ENCODE measurements at regions not wholly inside any gene's neighbourhood (a gene's known extent, or its start where the extent isn't known, plus 50 kb on each side); places are given as distances from the start of the nearest gene placed in this dataset.

DNA sequence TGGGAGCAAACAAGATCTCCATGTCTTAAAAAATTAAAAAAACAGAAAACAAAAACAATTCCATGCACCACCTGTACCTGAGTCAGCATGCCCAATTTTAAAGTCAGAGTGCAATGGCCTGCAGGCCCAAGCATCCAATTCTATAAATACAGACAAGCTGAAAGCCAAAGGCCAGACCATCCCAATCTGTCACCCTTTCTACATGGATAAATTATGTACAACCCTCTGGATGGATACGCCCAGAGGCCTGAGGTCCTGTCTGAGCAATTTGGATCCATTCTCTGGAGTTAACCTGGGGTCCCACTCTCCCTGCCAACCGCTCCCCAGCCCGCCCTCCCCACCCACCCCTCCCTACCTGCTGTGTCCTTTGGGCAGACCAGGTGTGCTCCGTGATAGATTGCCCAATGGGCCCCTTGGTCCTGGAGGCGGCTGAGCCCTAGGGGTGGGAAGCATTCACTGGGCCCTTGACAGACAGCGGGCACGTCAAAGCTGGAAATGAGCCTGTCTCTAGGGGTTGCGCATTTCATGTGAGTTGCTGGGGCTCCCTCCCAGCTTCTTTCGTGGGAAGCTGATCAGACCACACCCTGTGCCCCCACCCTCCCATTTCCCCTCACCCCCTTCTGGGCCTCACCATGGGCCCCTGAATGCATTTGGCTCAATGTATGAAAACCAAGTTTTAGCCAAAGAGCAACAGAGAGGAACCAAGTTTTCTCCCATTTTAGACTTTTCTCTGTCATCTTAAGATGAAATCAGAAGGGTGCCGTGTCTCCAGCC is 171.3 kb downstream of the BCL11B start:
- DNase-seq: no peak

DNA sequence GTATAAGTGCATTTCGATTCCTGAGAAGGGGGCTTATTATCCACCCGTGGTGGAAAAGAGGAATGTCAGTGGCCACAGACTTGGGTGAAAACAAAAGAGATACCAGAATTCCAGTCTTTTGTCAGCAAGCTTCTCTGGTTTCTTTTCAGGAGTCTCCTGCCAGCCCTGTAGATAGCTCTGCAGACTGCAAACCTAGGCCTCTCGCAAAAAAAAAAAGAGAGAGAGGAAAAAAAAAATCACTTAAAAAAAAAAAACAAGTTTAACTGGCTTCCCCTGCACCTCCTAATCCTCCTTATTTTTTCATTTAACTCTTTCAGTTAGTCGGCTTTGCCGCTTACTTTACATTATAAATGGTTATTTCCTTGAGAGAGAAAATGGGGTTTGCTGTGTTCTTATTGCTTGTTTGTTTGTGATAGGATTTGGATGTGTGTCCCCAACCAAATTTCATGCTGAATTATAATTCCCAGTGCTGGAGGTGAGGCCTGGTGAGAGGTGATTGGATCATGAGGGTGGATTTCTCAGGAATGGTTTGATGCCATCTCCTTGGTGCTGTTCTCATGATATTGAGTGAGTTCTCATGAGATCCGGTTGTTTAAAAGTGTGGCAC is 170.0 kb downstream of the BCL11B start:
- no peak for DNase-seq

DNA sequence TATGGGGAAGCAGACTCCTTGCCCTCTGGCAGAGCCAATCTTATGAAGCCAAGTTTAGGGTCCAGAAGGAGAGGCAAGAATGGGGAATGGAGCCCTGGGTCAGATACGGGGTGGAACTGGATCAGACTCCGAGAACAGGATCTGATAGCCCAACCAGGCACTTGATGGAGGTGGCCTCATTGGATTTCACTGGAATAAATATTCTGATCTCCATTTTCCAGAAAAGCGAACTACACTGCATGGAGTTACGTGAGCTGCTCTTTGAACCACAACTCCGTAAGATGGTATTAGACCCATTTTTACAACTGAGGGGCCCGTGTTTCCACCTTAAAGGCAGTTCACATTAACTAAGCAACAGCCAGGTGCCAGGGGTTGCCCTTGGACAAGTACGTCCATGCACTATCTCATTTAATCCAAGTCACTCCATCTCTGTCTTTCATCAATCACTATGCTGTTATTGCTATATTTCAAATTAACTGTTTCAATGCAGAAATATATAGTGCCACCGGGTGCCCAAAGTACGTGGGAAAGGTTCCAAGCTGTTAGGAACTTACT is 155.2 kb downstream of the BCL11B start:
- DNase-seq: peak in 1 of 2 experiments; percentile 7

DNA sequence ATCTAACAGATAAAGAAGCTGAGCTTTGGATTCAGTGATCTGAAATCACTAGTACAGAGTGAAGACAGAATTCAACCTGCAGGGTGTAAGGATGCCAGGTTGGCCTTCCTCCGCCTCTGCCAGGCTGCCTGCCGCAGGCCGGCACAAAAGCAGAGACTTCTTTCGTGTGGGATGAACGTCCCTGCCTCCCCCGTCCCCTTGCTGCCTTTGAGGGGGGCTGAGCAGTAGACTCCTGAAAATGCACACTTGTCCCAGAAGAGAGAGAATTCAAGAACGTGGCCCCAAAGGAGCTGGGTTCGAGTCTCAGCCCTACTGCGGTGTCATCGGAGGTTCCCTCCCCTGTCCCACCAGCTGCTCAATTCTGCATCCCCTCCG is 154.3 kb downstream of the BCL11B start:
- DNase-seq: no peak

DNA sequence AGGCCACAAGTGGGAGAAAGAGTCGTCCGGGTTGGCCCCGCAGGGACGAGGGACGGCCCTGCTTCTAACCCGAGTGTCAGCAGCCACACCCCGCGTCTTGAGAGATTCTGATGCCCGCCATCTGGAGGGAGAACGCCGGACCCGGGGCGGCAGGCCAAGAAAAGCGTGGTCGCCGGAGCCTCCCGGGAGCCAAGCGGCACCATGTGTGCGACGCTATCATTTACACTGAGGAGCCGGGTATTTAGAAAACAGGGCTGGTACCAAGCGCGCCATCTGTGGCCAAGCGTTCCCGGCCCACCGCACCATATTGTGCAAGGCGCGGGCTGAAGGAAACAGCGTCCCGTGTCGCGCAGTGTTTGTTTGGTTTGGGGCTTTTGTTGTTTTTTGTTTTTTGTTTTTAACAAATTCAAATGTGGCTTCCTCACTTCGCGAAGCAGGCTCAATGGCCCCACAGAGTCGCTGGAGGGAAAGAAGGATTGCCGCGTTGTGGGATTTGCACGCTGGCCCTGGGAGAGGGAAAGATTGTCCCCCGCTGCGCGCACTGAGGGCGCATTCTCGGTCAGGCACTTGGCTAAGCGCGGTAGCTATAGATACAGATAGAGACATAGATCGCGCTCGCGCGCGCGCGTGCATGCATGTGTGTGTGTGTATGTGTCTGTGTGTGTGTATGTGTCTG is 153.8 kb downstream of the BCL11B start:
- peak in 1 of 2 experiments; percentile 29 for DNase-seq

DNA sequence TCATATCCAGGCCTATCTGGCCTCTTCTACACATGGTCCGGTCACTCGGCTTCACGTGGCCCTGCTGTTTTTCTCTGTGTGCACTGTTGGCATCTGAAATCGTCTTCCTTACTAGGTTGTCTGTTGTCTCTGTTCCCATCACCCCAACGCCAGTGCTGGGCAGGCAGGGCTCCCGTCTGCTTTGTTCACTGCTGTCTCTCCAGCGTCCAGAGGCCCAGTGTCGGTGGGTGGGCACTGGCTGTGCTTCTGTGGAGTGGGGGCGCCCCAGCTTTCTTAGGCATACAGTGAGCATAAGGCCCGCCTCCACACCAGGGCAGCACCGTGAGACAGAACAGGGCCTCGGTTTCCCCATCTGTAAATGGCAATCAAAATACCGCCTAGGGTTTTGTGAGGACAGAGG is 153.1 kb downstream of the BCL11B start:
- DNase-seq: peak in 1 of 2 experiments; percentile 12

Measured in activated T-cell treated with anti-CD3 and anti-CD28 coated beads, Interleukin-2, amount 50 U/mL, for 48 hours (primary cell).